ENCODE measurements at regions not wholly inside any gene's neighbourhood (a gene's known extent, or its start where the extent isn't known, plus 50 kb on each side); places are given as distances from the start of the nearest gene placed in this dataset.
A peak's percentile ranks its signal among the peaks of the same experiment; 100 is the strongest.

GRCh38 chr3:147838652-147839051 is 429.5 kb downstream of the ZIC1 start:
- peak; percentile 6 for DNase-seq (ENCODE audit: low read depth)
- no peak overlapping the region for H3K4me3 ChIP-seq (ENCODE audit: low read depth, low read length)
- TF ChIP-seq CTCF (IDR thresholded peaks at IDR 0.05; ENCODE audit: insufficient read depth, low read length) = no peak

DNA sequence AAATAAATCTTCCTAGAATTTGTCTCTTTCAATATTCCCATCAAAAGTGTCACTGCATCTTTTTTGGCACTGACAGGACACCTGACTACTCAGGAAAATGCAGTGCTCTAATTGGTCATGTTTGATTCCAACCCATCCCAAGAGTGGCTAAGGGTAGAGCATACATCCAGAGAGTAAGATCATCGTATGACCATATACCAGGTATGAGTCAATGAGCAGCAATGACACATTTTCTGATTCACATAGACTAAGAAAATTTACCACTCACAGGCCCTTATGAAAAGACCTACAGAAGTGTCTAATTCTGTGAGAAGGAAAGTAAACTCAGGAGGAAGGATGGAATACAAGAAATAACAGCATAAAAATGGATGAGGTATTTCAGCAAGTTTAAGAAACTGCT is 434.2 kb downstream of the ZIC1 start:
- no peak for TF ChIP-seq CTCF (IDR thresholded peaks at IDR 0.05; ENCODE audit: insufficient read depth, low read length)
- no peak for DNase-seq (ENCODE audit: low read depth)
- H3K4me3 ChIP-seq (ENCODE audit: low read depth, low read length) = no peak overlapping the region

GRCh38 chr3:147846293-147846692 is 437.1 kb downstream of the ZIC1 start:
- DNase-seq (ENCODE audit: low read depth) = no peak
- TF ChIP-seq CTCF (IDR thresholded peaks at IDR 0.05; ENCODE audit: insufficient read depth, low read length) = no peak
- H3K4me3 ChIP-seq (ENCODE audit: low read depth, low read length) = no peak overlapping the region

GRCh38 chr3:147846854-147847478 is 437.8 kb downstream of the ZIC1 start:
- no peak overlapping the region for H3K4me3 ChIP-seq (ENCODE audit: low read depth, low read length)
- no peak for TF ChIP-seq CTCF (IDR thresholded peaks at IDR 0.05; ENCODE audit: insufficient read depth, low read length)
- DNase-seq (ENCODE audit: low read depth) = no peak

DNA sequence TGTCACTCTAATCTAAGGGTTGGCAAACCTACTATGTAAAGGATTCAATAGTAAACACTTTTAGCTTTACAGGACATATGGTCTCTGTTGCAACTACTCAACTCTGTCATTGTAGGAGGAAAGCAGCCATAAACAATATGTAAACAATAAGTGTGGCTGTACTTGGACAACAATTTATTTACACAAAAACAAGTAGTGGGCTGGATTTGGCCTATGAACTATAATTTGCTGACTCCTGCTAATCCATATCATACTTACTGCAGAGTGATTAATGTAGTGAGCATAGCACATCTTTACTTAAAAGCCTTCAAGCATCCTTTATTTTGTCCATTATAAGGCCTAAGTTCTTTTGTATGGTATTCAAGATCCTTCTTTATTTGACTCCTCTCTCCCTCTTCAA is 441.9 kb downstream of the ZIC1 start:
- DNase-seq (ENCODE audit: low read depth) = no peak
- H3K4me3 ChIP-seq (ENCODE audit: low read depth, low read length) = no peak overlapping the region
- TF ChIP-seq CTCF (IDR thresholded peaks at IDR 0.05; ENCODE audit: insufficient read depth, low read length) = no peak

DNA sequence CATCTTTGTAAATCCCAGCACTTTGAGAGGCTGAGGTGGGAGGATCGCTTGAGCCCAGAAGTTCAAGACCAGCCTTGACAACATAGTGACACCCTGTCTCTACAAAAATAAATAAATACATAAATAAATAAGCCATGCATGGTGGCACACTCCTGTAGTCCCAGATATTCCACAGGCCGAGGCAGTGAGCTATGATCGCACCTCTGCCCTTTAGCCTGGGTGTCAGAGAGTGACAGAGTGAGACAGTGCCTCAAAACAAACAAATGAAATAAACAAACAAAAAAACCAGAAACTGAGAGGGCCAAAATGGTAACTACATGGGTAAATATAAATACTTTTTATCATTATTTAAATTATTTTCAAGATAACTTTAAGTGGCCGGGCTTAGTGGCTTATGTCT is 445.4 kb downstream of the ZIC1 start:
- no peak for TF ChIP-seq CTCF (IDR thresholded peaks at IDR 0.05; ENCODE audit: insufficient read depth, low read length)
- no peak for DNase-seq (ENCODE audit: low read depth)
- H3K4me3 ChIP-seq (ENCODE audit: low read depth, low read length) = no peak overlapping the region

GRCh38 chr3:147864754-147865354 is 455.7 kb downstream of the ZIC1 start:
- DNase-seq (ENCODE audit: low read depth) = no peak
- TF ChIP-seq CTCF (IDR thresholded peaks at IDR 0.05; ENCODE audit: insufficient read depth, low read length) = no peak
- H3K4me3 ChIP-seq (ENCODE audit: low read depth, low read length) = no peak overlapping the region

All from fibroblast of the aortic adventitia (primary cell).